Trophoblast cell (in vitro differentiated cells and primary cell): ENCODE measurements at regions not wholly inside any gene's neighbourhood (a gene's known extent, or its start where the extent isn't known, plus 50 kb on each side); places are given as distances from the start of the nearest gene placed in this dataset.

Experiments
- DNase-seq, 2 donors: peaks; one replicate each; pipeline ENCODE4 v3.0.0-alpha.2; 2016
- H2AFZ ChIP-seq: 2 replicates; pipeline ENCODE4 v1.6.1; 2013; ENCODE audit warnings: low read length, moderate library complexity, mild to moderate bottlenecking; ENCODE audit not compliant: insufficient read depth, poor library complexity
- H2AK5ac ChIP-seq: 2 replicates; pipeline ENCODE4 v1.6.1; 2013; ENCODE audit warnings: mild to moderate bottlenecking, low read length
- H2BK120ac ChIP-seq: 2 replicates; pipeline ENCODE4 v1.6.1; 2013; ENCODE audit warnings: low read length, mild to moderate bottlenecking, moderate library complexity; ENCODE audit not compliant: insufficient read depth, poor library complexity
- H2BK12ac ChIP-seq: 2 replicates; pipeline ENCODE4 v1.6.1; 2013; ENCODE audit warnings: mild to moderate bottlenecking, low read length, moderate library complexity
- H2BK5ac ChIP-seq: 2 replicates; pipeline ENCODE4 v1.6.1; 2013; ENCODE audit warnings: low read length, low read depth, moderate library complexity, mild to moderate bottlenecking; ENCODE audit not compliant: poor library complexity
- H3K14ac ChIP-seq: 2 replicates; pipeline ENCODE4 v1.6.1; 2013; ENCODE audit warnings: mild to moderate bottlenecking, low read length
- H3K18ac ChIP-seq: 2 replicates; pipeline ENCODE4 v1.6.1; 2013; ENCODE audit warnings: mild to moderate bottlenecking, low read length
- H3K23ac ChIP-seq: 2 replicates; pipeline ENCODE4 v1.6.1; 2013; ENCODE audit warnings: low read length
- H3K27ac ChIP-seq: 2 replicates; pipeline ENCODE4 v1.5.1; 2013; ENCODE audit warnings: low read depth, mild to moderate bottlenecking, inconsistent platforms, low read length, moderate library complexity
- H3K27me3 ChIP-seq: 2 replicates; pipeline ENCODE4 v1.6.1; 2013; ENCODE audit warnings: inconsistent platforms, mild to moderate bottlenecking, low read length, moderate library complexity; ENCODE audit not compliant: insufficient read depth
- H3K36me3 ChIP-seq, 2 experiments: 1 replicate in 1 of 2; 2 replicates in 1 of 2; pipeline ENCODE4 v1.6.1; 2013; ENCODE audit warnings: low read length in 2 of 2, mild to moderate bottlenecking in 2 of 2, moderate library complexity in 1 of 2; ENCODE audit not compliant: insufficient read depth in 2 of 2, control insufficient read depth in 1 of 2
- H3K4ac ChIP-seq: 2 replicates; pipeline ENCODE4 v1.6.1; 2013; ENCODE audit warnings: low read depth, mild to moderate bottlenecking, low read length, moderate library complexity
- H3K4me1 ChIP-seq, 2 experiments: 1 replicate in 1 of 2; 2 replicates in 1 of 2; pipeline ENCODE4 v1.6.1; 2013; ENCODE audit warnings: low read length in 2 of 2, mild to moderate bottlenecking in 2 of 2, moderate library complexity in 1 of 2; ENCODE audit not compliant: insufficient read depth in 2 of 2, control insufficient read depth in 1 of 2
- H3K4me2 ChIP-seq: 2 replicates; pipeline ENCODE4 v1.6.1; 2013; ENCODE audit warnings: inconsistent platforms, mild to moderate bottlenecking, low read length, moderate library complexity
- H3K4me3 ChIP-seq: 2 replicates; pipeline ENCODE4 v1.5.1; 2013; ENCODE audit warnings: mild to moderate bottlenecking, low read depth, low read length, inconsistent platforms
- H3K79me1 ChIP-seq: one replicate; pipeline ENCODE4 v1.6.1; 2013; ENCODE audit warnings: low read length
- H3K79me2 ChIP-seq: 2 replicates; pipeline ENCODE4 v1.6.1; 2013; ENCODE audit warnings: low read length, mild to moderate bottlenecking; ENCODE audit not compliant: control insufficient read depth, insufficient read depth, poor library complexity
- H3K9ac ChIP-seq: 2 replicates; pipeline ENCODE4 v1.6.1; 2013; ENCODE audit warnings: mild to moderate bottlenecking, low read length
- H3K9me3 ChIP-seq: 2 replicates; pipeline ENCODE4 v1.6.1; 2013; ENCODE audit warnings: low read depth, mild to moderate bottlenecking, control low read depth, inconsistent platforms, low read length; ENCODE audit not compliant: insufficient read depth
- H4K12ac ChIP-seq: 2 replicates; pipeline ENCODE4 v1.6.1; 2013; ENCODE audit warnings: low read depth, mild to moderate bottlenecking, low read length, moderate library complexity
- H4K8ac ChIP-seq: 2 replicates; pipeline ENCODE4 v1.6.1; 2013; ENCODE audit warnings: low read depth, mild to moderate bottlenecking, low read length, moderate library complexity
- H4K91ac ChIP-seq: one replicate; pipeline ENCODE4 v1.6.1; 2013; ENCODE audit warnings: low read depth, mild to moderate bottlenecking, low read length, moderate library complexity
- WGBS: extraction: QIAGEN DNeasy Blood & Tissue Kit; methylation state at CpG from one replicate; pipeline ENCODE4 v1.1.7; 2013; ENCODE audit warnings: missing lambda C conversion rate; ENCODE audit not compliant: insufficient read length, insufficient coverage; ENCODE audit errors: extremely low coverage; 5-methylcytosine and 5-hydroxymethylcytosine counted together

- H3K4me3 ChIP-seq = no peak overlapping the region
- H3K9me3 ChIP-seq = no peaks in the 10 kb centered on the region
- H3K14ac ChIP-seq = no peak overlapping the region
- H2BK120ac ChIP-seq = no peak overlapping the region
- no peak overlapping the region for H2AK5ac ChIP-seq
- no peak overlapping the region for H2AFZ ChIP-seq
- no peak overlapping the region for H3K23ac ChIP-seq
- no peaks in the 10 kb centered on the region for H3K27me3 ChIP-seq
- no peak overlapping the region for H3K18ac ChIP-seq
- no peak overlapping the region for H4K12ac ChIP-seq
- no peak overlapping the region for H4K8ac ChIP-seq
- no peak overlapping the region for H3K4ac ChIP-seq
- no peak overlapping the region for H2BK12ac ChIP-seq
- no peak overlapping the region for H2BK5ac ChIP-seq
- no peaks in the 10 kb centered on the region for H3K79me1 ChIP-seq
- no peak overlapping the region for H4K91ac ChIP-seq
- no peak overlapping the region for H3K4me2 ChIP-seq
- H3K9ac ChIP-seq = no peak overlapping the region
- H3K4me1 ChIP-seq = no peaks in the 10 kb centered on the region
- no peaks in the 10 kb centered on the region for H3K36me3 ChIP-seq
- H3K79me2 ChIP-seq = no peaks in the 10 kb centered on the region
- no peak for DNase-seq
- H3K27ac ChIP-seq = no peak overlapping the region
These were observed 455.2 kb downstream of the CCER1 start for GRCh38 chr12:90499795-90500194.

- Histone ChIP-seq H3K18ac (no peak overlapping the region), H2AFZ (no peak overlapping the region), H3K36me3 (no peaks in the 10 kb centered on the region), H2BK12ac (no peak overlapping the region), H4K91ac (no peak overlapping the region), H3K14ac (no peak overlapping the region), H4K12ac (no peak overlapping the region), H3K27me3 (no peaks in the 10 kb centered on the region), H3K9ac (no peak overlapping the region), H3K79me2 (no peaks in the 10 kb centered on the region), H2BK120ac (no peak overlapping the region), H3K9me3 (no peaks in the 10 kb centered on the region), H2BK5ac (no peak overlapping the region), H3K4ac (no peak overlapping the region), H3K23ac (no peak overlapping the region), H4K8ac (no peak overlapping the region), H3K27ac (no peak overlapping the region), H3K79me1 (no peaks in the 10 kb centered on the region), H3K4me2 (no peak overlapping the region), H2AK5ac (no peak overlapping the region), H3K4me3 (no peak overlapping the region), H3K4me1 (no peaks in the 10 kb centered on the region)
- DNase-seq = no peak
- no CpG with 5 or more reads among the region's 6 CpGs for WGBS
These were observed 456.9 kb downstream of the CCER1 start for GRCh38 chr12:90497923-90498545.

- no peak overlapping the region for H2BK120ac ChIP-seq
- DNase-seq = no peak
- H3K23ac ChIP-seq = no peak overlapping the region
- H2BK5ac ChIP-seq = no peak overlapping the region
- no peak overlapping the region for H3K9ac ChIP-seq
- no peaks in the 10 kb centered on the region for H3K79me2 ChIP-seq
- H3K14ac ChIP-seq = no peak overlapping the region
- H3K79me1 ChIP-seq = no peaks in the 10 kb centered on the region
- no peak overlapping the region for H2AK5ac ChIP-seq
- H2BK12ac ChIP-seq = no peak overlapping the region
- H3K4ac ChIP-seq = no peak overlapping the region
- H3K27me3 ChIP-seq = no peaks in the 10 kb centered on the region
- H3K4me1 ChIP-seq = no peaks in the 10 kb centered on the region
- no peak overlapping the region for H3K4me2 ChIP-seq
- H3K18ac ChIP-seq = no peak overlapping the region
- no peak overlapping the region for H3K27ac ChIP-seq
- H2AFZ ChIP-seq = no peak overlapping the region
- H3K9me3 ChIP-seq = peaks cover 5% of the 10 kb centered on the region
- H4K12ac ChIP-seq = no peak overlapping the region
- H4K8ac ChIP-seq = no peak overlapping the region
- H3K4me3 ChIP-seq = no peak overlapping the region
- H4K91ac ChIP-seq = no peak overlapping the region
- H3K36me3 ChIP-seq = no peaks in the 10 kb centered on the region
These were observed 464.6 kb downstream of the CCER1 start for GRCh38 chr12:90490355-90490754.

- Histone ChIP-seq H3K4me3 (no peak overlapping the region), H3K79me2 (no peaks in the 10 kb centered on the region), H4K8ac (no peak overlapping the region), H3K23ac (no peak overlapping the region), H2BK5ac (no peak overlapping the region), H3K79me1 (no peaks in the 10 kb centered on the region), H3K36me3 (no peaks in the 10 kb centered on the region), H2AFZ (no peak overlapping the region), H3K27ac (no peak overlapping the region), H3K4me1 (no peaks in the 10 kb centered on the region), H3K9me3 (peaks cover 5% of the 10 kb centered on the region), H3K18ac (no peak overlapping the region), H4K12ac (no peak overlapping the region), H3K4ac (no peak overlapping the region), H2BK120ac (no peak overlapping the region), H3K4me2 (no peak overlapping the region), H4K91ac (no peak overlapping the region), H2BK12ac (no peak overlapping the region), H2AK5ac (no peak overlapping the region), H3K27me3 (no peaks in the 10 kb centered on the region), H3K9ac (no peak overlapping the region), H3K14ac (no peak overlapping the region)
- no CpG with 5 or more reads among the region's 3 CpGs for WGBS
- DNase-seq = no peak
These were observed 465.8 kb downstream of the CCER1 start for GRCh38 chr12:90489141-90489540.
